ENCODE measurements at regions not wholly inside any gene's neighbourhood (a gene's known extent, or its start where the extent isn't known, plus 50 kb on each side); places are given as distances from the start of the nearest gene placed in this dataset.
"Not testable (repeated sequence)": the region's sequence is repeated elsewhere in the genome, so short reads cannot be mapped to it uniquely, and the experiment has no call there.

- H3K27ac ChIP-seq (ENCODE audit: low read depth), result no peak overlapping the region
- DNase-seq (ENCODE audit: extremely low spot score), result no peak
- WGBS, result 82% methylated on average over 2 of the region's 2 CpGs
- no peaks in the 10 kb centered on the region for H3K4me1 ChIP-seq (ENCODE audit: insufficient read depth)
- H3K4me3 ChIP-seq (ENCODE audit: low read depth, low read length), result no peak overlapping the region
- H3K36me3 ChIP-seq (ENCODE audit: insufficient read depth), result no peaks in the 10 kb centered on the region
Observed at GRCh38 chr5:96329886-96330529, 103.0 kb downstream of the PCSK1 start.

- no peak overlapping the region for H3K27ac ChIP-seq (ENCODE audit: low read depth)
- WGBS, result 70% methylated on average over 1 of the region's 1 CpG
Observed at GRCh38 chr5:96329289-96329688, 103.8 kb downstream of the PCSK1 start.

GRCh38 chr5:96327722-96328121 lies 105.3 kb downstream of the PCSK1 start:
- H3K27ac ChIP-seq (ENCODE audit: low read depth), result no peak overlapping the region
- 85% methylated on average over 2 of the region's 2 CpGs for WGBS
- no peaks in the 10 kb centered on the region for H3K36me3 ChIP-seq (ENCODE audit: insufficient read depth)
- no peaks in the 10 kb centered on the region for H3K4me1 ChIP-seq (ENCODE audit: insufficient read depth)
- no peak for DNase-seq (ENCODE audit: extremely low spot score)
- no peak overlapping the region for H3K4me3 ChIP-seq (ENCODE audit: low read depth, low read length)

More at GRCh38 chr5:96329289-96329688, 103.8 kb downstream of the PCSK1 start:
- DNase-seq (ENCODE audit: extremely low spot score), result no peak
- Histone ChIP-seq H3K36me3 (ENCODE audit: insufficient read depth) (no peaks in the 10 kb centered on the region), H3K4me1 (ENCODE audit: insufficient read depth) (no peaks in the 10 kb centered on the region), H3K4me3 (ENCODE audit: low read depth, low read length) (no peak overlapping the region)

- Histone ChIP-seq H3K4me1 (ENCODE audit: insufficient read depth) (no peaks in the 10 kb centered on the region), H3K27ac (ENCODE audit: low read depth) (no peak overlapping the region), H3K4me3 (ENCODE audit: low read depth, low read length) (no peak overlapping the region), H3K36me3 (ENCODE audit: insufficient read depth) (no peaks in the 10 kb centered on the region)
- no peak for DNase-seq (ENCODE audit: extremely low spot score)
- WGBS, result 84% methylated on average over 4 of the region's 4 CpGs
Observed at GRCh38 chr5:96326902-96327301, 106.1 kb downstream of the PCSK1 start.

- Histone ChIP-seq H3K4me1 (ENCODE audit: insufficient read depth) (no peaks in the 10 kb centered on the region), H3K27ac (ENCODE audit: low read depth) (no peak overlapping the region), H3K36me3 (ENCODE audit: insufficient read depth) (no peaks in the 10 kb centered on the region), H3K4me3 (ENCODE audit: low read depth, low read length) (no peak overlapping the region)
- no peak for DNase-seq (ENCODE audit: extremely low spot score)
- WGBS, result 70% methylated on average over 2 of the region's 2 CpGs
Observed at GRCh38 chr5:96324708-96325107, 108.3 kb downstream of the PCSK1 start.

- H3K27ac ChIP-seq (ENCODE audit: low read depth), result no peak overlapping the region
- H3K36me3 ChIP-seq (ENCODE audit: insufficient read depth), result no peaks in the 10 kb centered on the region
- no peak overlapping the region for H3K4me3 ChIP-seq (ENCODE audit: low read depth, low read length)
- H3K4me1 ChIP-seq (ENCODE audit: insufficient read depth), result no peaks in the 10 kb centered on the region
- DNase-seq (ENCODE audit: extremely low spot score), result no peak
- 88% methylated on average over 2 of the region's 2 CpGs for WGBS
Observed at GRCh38 chr5:96322865-96323264, 110.2 kb downstream of the PCSK1 start.

- WGBS, result 66% methylated on average over 3 of the region's 3 CpGs
- H3K4me1 ChIP-seq (ENCODE audit: insufficient read depth), result no peaks in the 10 kb centered on the region
- no peak for DNase-seq (ENCODE audit: extremely low spot score)
- no peak overlapping the region for H3K27ac ChIP-seq (ENCODE audit: low read depth)
- H3K36me3 ChIP-seq (ENCODE audit: insufficient read depth), result no peaks in the 10 kb centered on the region
- no peak overlapping the region for H3K4me3 ChIP-seq (ENCODE audit: low read depth, low read length)
Observed at GRCh38 chr5:96322217-96322616, 110.8 kb downstream of the PCSK1 start.

GRCh38 chr5:96321345-96321744 lies 111.7 kb downstream of the PCSK1 start:
- Histone ChIP-seq H3K4me1 (ENCODE audit: insufficient read depth) (no peaks in the 10 kb centered on the region), H3K27ac (ENCODE audit: low read depth) (no peak overlapping the region), H3K36me3 (ENCODE audit: insufficient read depth) (no peaks in the 10 kb centered on the region), H3K4me3 (ENCODE audit: low read depth, low read length) (no peak overlapping the region)
- no peak for DNase-seq (ENCODE audit: extremely low spot score)

- Histone ChIP-seq H3K27ac (ENCODE audit: low read depth) (no peak overlapping the region), H3K4me1 (ENCODE audit: insufficient read depth) (no peaks in the 10 kb centered on the region), H3K36me3 (ENCODE audit: insufficient read depth) (no peaks in the 10 kb centered on the region), H3K4me3 (ENCODE audit: low read depth, low read length) (no peak overlapping the region)
- no peak for DNase-seq (ENCODE audit: extremely low spot score)
- WGBS, result 95% methylated on average over 3 of the region's 3 CpGs
Observed at GRCh38 chr5:96320797-96321196, 112.3 kb downstream of the PCSK1 start.

- not testable (repeated sequence) for H3K4me3 ChIP-seq (ENCODE audit: low read depth, low read length); H3K36me3 ChIP-seq (ENCODE audit: insufficient read depth); H3K4me1 ChIP-seq (ENCODE audit: insufficient read depth); H3K27ac ChIP-seq (ENCODE audit: low read depth); DNase-seq (ENCODE audit: extremely low spot score)
- 87% methylated on average over 11 of the region's 11 CpGs for WGBS
Observed at GRCh38 chr5:96319981-96320739, 112.9 kb downstream of the PCSK1 start.

GRCh38 chr5:96318569-96319110 lies 114.4 kb downstream of the PCSK1 start:
- H3K36me3 ChIP-seq (ENCODE audit: insufficient read depth), result no peaks in the 10 kb centered on the region
- H3K27ac ChIP-seq (ENCODE audit: low read depth), result no peak overlapping the region
- no peaks in the 10 kb centered on the region for H3K4me1 ChIP-seq (ENCODE audit: insufficient read depth)
- DNase-seq (ENCODE audit: extremely low spot score), result no peak
- no peak overlapping the region for H3K4me3 ChIP-seq (ENCODE audit: low read depth, low read length)
- WGBS, result 96% methylated on average over 1 of the region's 1 CpG

- Histone ChIP-seq H3K27ac (ENCODE audit: low read depth) (no peak overlapping the region), H3K4me3 (ENCODE audit: low read depth, low read length) (no peak overlapping the region), H3K4me1 (ENCODE audit: insufficient read depth) (no peaks in the 10 kb centered on the region), H3K36me3 (ENCODE audit: insufficient read depth) (no peaks in the 10 kb centered on the region)
- no peak for DNase-seq (ENCODE audit: extremely low spot score)
- 89% methylated on average over 3 of the region's 3 CpGs for WGBS
Observed at GRCh38 chr5:96317945-96318344, 115.1 kb downstream of the PCSK1 start.

- no peaks in the 10 kb centered on the region for H3K36me3 ChIP-seq (ENCODE audit: insufficient read depth)
- WGBS, result 65% methylated on average over 2 of the region's 2 CpGs
- no peak overlapping the region for H3K4me3 ChIP-seq (ENCODE audit: low read depth, low read length)
- no peak overlapping the region for H3K27ac ChIP-seq (ENCODE audit: low read depth)
- H3K4me1 ChIP-seq (ENCODE audit: insufficient read depth), result no peaks in the 10 kb centered on the region
- no peak for DNase-seq (ENCODE audit: extremely low spot score)
Observed at GRCh38 chr5:96316487-96316886, 116.6 kb downstream of the PCSK1 start.

GRCh38 chr5:96316017-96316416 lies 117.0 kb downstream of the PCSK1 start:
- H3K27ac ChIP-seq (ENCODE audit: low read depth), result no peak overlapping the region
- H3K4me3 ChIP-seq (ENCODE audit: low read depth, low read length), result no peak overlapping the region
- no peak for DNase-seq (ENCODE audit: extremely low spot score)
- no peaks in the 10 kb centered on the region for H3K36me3 ChIP-seq (ENCODE audit: insufficient read depth)
- no peaks in the 10 kb centered on the region for H3K4me1 ChIP-seq (ENCODE audit: insufficient read depth)

All from urinary bladder (tissue), 3 donors.